NCI-H1436 (cell line): ENCODE measurements at regions not wholly inside any gene's neighbourhood (a gene's known extent, or its start where the extent isn't known, plus 50 kb on each side); places are given as distances from the start of the nearest gene placed in this dataset.

Experiments
- DNase-seq: peaks from one replicate; lab custom pipeline; 2025; lab: John Stamatoyannopoulos, UW

DNA sequence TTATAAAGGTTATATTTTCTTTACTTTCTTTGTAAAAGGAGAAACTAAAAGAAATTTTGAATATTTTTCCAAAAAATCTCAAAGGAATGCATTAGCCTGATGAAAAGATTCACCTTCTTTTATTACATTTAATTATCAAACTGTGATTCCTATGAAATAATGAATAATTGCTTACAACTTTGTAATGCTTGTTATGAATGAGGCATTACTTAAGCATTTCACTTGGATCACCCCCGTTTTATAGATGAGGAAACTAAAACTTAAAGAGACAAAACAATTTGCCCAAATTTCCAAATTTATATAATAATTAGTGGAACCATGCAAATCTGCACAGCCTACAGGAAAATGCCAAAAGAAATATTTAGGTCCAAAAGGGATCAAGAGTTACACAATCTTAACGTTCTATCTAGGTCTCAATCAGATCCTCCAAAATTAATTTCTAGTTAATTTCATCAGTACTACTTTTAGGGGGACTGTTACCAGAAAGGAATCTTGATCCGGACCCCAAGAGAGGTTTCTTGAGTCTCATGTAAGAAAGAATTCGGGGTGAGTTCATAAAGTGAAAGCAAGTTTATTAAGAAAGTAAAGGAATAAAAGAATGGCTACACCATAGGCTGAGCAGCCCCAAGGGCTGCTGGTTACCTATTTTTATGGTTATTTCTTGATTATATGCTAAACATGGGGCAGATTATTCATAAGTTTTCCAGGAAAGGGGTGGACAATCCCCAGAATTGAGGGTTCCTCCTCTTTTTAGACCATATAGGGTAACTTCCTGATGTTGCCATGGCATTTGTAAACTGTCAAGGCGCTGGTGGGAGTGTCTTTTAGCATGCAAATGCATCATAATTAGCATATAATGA is 288.0 kb downstream of the ADGB start:
- DNase-seq, result no peak

GRCh38 chr6:146887447-146888077 is 288.8 kb downstream of the ADGB start:
- DNase-seq, result no peak

- DNase-seq, result no peak
Measured at GRCh38 chr6:146889303-146889702, 290.5 kb downstream of the ADGB start.

DNA sequence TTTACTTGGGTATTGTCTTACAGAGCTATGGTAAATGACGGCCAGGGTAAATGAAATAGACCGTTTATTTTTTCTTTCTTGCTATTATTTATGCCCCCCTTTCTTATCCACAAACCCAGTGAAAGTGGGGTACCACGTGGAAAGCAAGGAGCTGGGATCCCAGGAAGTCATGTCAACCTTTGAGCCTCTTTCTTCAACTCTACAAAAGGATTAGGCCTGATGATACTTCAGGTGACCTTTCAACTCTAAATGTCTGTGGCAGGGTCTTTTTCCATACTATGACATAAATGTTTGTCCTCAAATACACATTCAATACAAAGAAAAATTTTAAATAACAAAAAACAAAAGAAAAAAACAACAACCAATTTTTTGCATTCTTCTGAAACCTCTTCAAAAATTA is 291.4 kb downstream of the ADGB start:
- DNase-seq, result no peak

DNA sequence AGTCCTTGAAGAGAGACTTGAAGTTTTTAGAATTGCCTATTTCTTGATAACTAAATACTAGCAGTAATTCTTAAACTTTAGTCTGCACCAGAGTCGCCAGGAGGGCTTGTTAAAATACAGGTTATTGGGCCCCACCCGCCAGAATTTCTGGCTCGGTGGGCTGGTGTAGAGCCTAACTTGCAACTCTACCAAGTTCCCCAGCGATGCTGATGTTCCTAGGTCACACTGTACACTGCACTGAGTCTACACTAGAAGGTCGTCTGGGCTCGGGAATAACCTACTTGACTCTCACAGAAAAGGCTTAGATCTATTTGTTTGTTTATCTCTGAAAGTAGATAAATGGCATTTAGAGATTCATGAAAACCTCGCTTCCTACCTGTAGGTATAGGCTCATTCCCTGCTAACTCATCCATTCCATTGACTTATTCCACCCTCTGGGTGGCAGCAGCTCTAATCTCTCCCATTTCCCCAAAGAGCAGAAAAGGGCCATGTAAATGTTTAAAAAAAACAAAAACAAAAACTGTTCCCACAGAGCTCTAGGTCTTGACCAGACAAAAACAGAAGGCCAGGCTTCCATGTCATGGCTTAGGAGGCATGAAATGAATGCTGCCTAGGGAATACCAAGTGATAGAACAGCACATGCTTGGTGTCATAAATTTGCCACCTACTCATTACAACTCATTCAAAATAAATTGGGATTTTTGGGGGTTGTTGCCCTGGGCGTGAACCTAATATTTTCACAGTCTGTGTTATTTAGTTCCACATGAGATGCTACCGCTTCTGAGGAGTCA is 292.1 kb downstream of the ADGB start:
- DNase-seq, result no peak

GRCh38 chr6:146891615-146892265 is 293.0 kb downstream of the ADGB start:
- DNase-seq, result no peak

DNA sequence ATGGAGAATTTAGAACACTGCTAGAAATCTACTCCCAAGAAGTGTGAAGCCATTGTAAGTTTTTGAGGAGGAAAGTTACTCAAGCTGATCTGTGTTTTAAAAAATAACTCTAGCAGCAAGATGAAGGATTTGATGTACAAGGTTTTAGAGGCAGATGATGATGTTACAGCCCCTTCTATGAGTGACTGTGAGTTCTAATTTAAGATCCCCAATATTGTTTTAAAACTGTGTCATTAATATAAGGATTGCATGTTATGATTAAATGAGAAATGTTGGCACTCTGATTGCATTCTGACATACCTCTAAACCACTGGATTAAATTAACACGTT is 293.5 kb downstream of the ADGB start:
- no peak for DNase-seq

DNA sequence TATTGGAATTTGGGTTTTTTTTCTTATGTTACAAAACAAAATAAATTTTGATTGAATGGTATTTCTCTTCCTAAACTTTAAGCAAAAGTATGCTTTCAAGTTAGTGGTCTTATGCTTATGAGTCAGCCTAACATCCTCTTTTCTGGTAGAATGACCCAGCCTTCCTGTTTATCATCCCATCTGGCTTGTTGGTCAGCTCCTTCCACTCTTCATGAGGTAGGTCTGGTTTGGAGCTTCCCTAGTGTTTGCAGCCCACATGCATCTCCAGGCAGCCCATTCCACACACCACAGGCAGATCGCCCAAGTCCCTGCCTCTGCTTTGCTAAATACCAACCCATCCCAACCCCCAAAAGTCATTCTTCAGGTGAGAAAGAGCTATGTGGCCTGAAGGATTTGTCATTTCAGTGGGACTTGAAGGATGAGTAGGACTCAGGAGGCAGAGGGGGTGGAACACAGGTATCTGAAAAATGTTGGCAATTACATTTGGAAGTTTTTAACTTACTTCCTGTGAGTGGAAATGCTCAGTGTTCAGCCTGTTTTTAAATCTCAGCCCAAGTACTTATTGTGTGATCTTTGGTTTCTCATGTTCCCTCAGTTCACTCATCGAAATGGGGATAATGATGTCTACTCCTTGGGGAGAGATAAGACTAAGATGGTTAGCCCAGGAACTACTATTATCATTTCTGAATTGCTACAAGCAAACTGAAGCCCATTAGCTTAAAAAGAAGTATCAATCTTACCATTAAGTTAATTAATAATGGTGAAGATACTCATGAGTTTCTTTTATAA is 294.0 kb downstream of the ADGB start:
- no peak for DNase-seq

- no peak for DNase-seq
Measured at GRCh38 chr6:146893690-146894089, 294.9 kb downstream of the ADGB start.

DNA sequence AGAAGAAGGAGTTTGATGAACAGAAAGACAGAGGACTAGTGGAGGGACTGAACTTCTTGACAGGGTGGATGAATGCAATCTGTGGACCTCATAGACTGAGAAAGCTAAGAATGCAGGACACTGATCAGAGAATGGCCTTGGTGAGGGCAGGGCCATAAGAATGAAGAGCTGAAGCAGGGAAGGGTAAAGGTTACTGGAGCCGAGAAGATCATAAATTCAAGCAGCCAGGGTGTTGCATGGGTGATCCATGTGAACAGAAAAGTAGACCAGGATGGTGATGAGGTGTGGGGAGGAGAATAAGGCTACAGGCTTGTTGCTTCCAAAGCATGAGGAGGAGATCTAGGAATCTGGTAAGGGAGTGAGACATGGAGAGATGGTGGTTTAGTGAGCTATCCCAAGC is 295.9 kb downstream of the ADGB start:
- DNase-seq, result no peak

DNA sequence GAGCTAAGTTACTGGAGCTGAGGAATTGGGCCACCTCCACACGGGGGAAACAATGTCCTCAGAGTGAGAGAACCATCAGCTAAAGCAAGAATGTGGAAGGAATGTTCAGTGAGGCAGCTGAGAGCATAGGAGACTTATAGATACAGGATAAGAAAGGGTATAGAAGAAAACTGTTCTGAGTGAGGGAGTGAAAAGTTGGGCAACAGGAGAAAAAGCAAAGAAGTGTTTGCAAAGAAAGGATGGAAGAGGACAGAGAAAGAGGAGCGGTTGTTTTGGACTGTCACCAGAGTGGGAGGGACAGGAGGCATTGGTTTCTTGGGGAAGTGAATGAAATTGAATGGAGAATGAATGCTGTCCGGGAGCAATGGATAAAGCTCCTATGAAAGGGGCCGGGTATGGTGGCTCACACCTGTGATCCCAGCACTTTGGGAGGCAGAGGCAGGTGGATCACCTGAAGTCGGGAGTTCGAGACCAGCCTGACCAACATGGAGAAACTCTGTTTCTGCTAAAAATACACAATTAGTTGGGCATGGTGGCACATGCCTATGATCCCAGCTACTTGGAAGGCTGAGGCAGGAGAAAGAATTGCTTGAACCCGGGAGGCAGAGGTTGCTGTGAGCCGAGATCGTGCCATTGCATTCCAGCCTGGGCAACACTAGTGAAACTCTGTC is 296.5 kb downstream of the ADGB start:
- DNase-seq, result no peak

DNA sequence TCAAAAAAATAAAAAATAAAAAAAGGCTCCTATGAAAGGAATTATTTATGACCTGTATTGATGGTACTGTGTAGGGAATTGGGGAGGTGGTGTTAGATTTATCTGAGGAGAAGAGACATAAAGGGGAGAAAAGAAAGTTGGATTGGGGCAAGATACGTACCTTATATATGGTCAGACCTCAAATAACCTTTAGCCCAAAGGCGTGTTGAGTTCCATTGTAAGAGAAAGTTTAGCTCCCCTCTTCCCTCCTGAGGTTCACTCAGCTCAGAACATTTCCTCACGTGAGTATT is 296.9 kb downstream of the ADGB start:
- DNase-seq, result no peak

DNA sequence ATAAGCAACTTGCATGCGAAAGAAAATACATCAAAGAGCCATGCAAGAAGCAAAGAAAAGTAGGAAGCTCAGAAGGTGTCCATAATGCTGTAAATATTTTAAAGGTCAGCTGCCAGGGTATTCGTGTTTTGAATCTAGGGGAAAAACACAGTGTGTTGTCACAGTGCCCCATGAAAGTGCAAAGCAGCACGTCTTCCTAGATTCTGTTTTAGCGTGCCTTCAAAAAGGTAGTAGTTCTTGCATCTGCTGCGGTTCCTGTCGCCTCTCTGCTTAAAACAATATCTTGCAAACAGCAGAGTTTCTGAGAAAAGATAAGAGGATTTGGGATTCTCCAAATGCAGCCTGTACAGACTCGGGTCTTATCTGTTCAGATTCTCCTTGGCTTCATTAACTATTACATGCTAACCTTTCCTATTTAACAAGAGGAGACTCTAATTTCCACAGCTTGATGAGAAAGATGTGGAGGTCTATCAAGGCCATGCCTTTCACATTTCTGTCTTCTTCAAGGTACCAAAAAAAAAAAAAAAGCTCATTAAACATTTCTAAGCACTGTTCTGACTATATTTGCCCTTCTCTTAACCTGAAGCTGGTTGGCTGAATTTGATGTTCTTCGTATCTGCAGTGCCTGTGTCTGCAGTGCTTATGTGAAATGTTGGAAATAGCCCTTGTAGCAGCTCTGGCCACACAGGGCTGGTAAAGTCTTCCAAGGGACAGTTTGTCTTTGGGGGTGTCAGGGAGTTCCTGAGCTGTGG is 297.5 kb downstream of the ADGB start:
- DNase-seq, result no peak

- no peak for DNase-seq
Measured at GRCh38 chr6:146896960-146897701, 298.4 kb downstream of the ADGB start.

GRCh38 chr6:146898069-146898887 is 299.5 kb downstream of the ADGB start:
- no peak for DNase-seq

GRCh38 chr6:146898888-146899227 is 300.1 kb downstream of the ADGB start:
- DNase-seq, result no peak

DNA sequence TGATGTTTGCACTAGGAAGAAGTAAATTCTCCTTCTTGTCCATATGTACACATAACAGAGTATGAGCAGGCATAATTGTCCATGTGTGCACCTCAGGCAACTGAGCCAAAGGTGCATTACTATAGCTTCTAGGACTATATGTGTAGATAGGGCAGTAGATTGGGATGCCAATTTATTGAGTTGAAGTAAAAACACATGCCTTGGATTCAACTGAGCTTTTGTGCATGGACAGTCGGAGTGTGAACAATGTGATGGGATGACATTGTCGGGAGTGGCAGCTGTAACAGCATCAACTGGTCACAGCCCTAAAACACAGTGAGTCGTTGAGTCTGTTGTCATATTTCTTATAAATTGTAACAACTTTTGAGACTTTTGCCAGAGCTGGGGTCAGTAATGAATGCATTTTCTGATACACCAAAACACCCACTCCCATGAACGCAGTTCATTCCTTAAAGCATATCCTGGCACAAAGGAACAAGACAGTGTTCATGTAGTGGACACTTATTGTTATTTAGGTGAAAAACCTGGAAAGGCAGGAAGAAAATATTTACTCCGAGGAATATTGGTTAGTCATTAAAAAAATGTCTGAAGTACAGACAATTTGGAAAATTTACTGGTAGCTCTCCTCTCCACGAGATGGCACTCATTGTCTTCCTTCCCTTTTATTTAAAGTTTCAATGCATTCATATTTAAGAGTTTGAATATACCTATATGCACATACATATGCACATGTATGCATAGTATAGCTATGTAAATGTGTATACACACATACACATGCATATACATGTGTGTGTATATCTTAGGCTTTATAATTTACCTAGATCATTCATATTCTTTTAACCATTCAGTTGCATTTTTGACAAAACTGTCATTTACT is 302.0 kb upstream of the STXBP5 start:
- DNase-seq, result no peak

DNA sequence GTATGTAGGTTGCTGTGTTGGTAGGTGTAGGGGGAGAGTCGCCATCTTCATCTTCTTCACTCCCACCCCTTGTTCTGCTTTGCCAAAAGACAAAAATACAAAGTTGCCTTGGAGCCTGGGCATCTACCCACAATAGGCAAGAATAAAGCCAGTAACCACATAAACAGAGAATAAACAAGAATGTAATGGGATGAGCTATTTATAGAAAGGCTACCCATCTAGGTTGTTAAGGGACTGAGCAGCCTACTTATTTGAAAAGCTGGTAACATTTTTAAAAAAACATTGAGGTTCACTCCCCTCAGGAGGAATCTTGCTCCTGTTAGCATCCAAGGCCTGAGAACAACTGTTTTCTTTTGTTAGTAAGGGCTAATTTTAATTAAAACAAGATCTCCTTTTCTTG is 301.4 kb upstream of the STXBP5 start:
- DNase-seq, result no peak
